Adipocyte (in vitro differentiated cells): ENCODE measurements at regions not wholly inside any gene's neighbourhood (a gene's known extent, or its start where the extent isn't known, plus 50 kb on each side); places are given as distances from the start of the nearest gene placed in this dataset.

Source experiments
- DNase-seq: peaks from one replicate; pipeline ENCODE4 v3.0.0-alpha.2; 2015; ENCODE audit warnings: low read depth
- H3K27me3 ChIP-seq: replicated peaks from 2 replicates; pipeline ENCODE4 v1.7.0; 2013; ENCODE audit warnings: mild to moderate bottlenecking, low read length, moderate library complexity; ENCODE audit not compliant: control insufficient read depth, insufficient read depth
- H3K36me3 ChIP-seq: 2 replicates; pipeline ENCODE4 v1.7.0; 2013; ENCODE audit warnings: low read length, mild to moderate bottlenecking, moderate library complexity; ENCODE audit not compliant: control insufficient read depth, insufficient read depth, severe bottlenecking
- H3K4me1 ChIP-seq: 2 replicates; pipeline ENCODE4 v1.7.0; 2013; ENCODE audit warnings: mild to moderate bottlenecking, low read length, moderate library complexity; ENCODE audit not compliant: control insufficient read depth, insufficient read depth
- H3K4me3 ChIP-seq: 2 replicates; pipeline ENCODE4 v1.7.0; 2013; ENCODE audit warnings: mild to moderate bottlenecking, low read length, moderate library complexity
- H3K9ac ChIP-seq: 2 replicates; pipeline ENCODE4 v1.7.0; 2013; ENCODE audit warnings: mild to moderate bottlenecking, low read length, moderate library complexity
- H3K9me3 ChIP-seq: 2 replicates; pipeline ENCODE4 v1.7.0; 2013; ENCODE audit warnings: mild to moderate bottlenecking, low read length, moderate library complexity; ENCODE audit not compliant: control insufficient read depth

DNA sequence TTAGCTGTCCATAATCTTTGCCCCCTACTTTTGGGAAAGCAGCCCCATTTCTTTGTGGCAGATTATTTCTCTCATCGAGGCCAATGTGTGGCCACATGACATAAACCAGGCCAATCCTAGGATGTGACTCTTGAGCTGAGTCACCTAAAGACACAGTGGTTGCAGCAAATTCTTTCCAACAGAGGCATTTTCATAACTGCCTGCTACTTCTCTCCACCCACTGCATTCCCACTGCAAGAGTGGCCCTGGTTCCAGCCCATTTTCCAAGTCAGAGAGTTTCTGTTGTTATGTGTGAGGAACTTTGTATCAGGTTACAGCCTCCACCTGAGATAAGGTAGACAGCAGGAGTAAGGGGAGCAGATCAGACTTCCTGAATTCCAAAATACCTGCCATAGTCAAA lies 195.2 kb downstream of the RGS9 start:
- no peak overlapping the region for H3K4me3 ChIP-seq
- peaks cover 13% of the 10 kb centered on the region for H3K27me3 ChIP-seq
- peaks cover 6% of the 10 kb centered on the region for H3K4me1 ChIP-seq
- no peaks in the 10 kb centered on the region for H3K36me3 ChIP-seq
- DNase-seq: peak; percentile 49
- peaks cover 5% of the 10 kb centered on the region for H3K9me3 ChIP-seq
- H3K9ac ChIP-seq: no peak overlapping the region

DNA sequence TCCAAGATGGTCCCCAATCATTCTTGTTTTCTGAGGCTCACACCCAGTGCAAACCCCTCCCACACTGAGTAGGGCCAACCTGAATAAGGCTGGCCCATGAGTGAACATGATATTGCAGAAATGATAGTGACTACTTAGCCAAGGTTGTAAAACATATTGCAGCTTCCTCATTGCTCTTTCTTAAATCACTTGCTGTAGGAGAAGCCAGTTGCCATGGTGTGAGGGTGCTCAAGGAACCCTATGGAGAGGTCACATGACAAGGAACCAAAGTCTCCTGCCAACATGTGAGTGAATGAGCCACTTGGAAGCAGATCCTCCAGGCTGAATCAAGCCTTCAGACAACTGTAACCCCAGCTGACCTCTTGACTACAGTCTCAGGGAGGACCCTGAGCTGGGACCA lies 191.4 kb downstream of the RGS9 start:
- Histone ChIP-seq H3K4me3 (no peak overlapping the region), H3K4me1 (peaks cover 22% of the 10 kb centered on the region), H3K36me3 (no peaks in the 10 kb centered on the region), H3K27me3 (peaks cover 13% of the 10 kb centered on the region), H3K9me3 (peaks cover 5% of the 10 kb centered on the region), H3K9ac (no peak overlapping the region)
- DNase-seq: no peak

DNA sequence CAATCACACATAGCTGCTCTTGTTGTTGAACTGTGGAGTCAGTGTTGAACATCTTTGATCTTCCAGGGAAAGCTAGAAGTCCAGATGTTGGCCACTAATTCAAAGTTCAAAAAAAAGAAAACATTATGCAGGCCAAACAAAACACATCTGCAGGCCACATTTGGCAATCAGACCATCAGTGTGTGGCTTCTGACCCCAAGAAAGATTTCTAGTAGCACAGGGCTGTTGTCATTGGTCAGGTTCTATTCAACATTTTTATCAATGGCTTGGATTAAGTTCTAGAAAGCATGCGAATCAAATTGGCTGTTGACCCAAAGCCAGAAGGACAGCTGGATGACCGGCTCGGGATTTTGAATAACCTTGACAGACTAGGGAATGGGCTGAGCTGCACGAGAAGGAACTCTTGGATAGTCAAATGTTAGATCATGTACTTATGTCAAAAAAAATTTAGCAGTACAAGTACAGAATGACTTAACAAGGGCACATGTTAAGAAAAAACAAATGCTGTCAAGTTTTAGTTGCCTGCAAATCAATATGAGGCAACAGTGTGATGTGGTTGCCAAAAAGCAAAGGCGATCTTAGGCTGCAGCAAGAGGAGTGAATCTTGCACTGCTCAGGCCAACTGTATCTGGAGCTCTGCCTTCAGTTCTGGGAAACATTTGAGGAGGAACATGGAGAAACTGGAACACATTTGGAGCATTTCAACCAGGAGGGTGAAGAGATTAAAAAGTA lies 187.6 kb downstream of the RGS9 start:
- Histone ChIP-seq H3K36me3 (no peaks in the 10 kb centered on the region), H3K9ac (no peak overlapping the region), H3K4me1 (peaks cover 15% of the 10 kb centered on the region), H3K27me3 (peaks cover 19% of the 10 kb centered on the region), H3K4me3 (no peak overlapping the region), H3K9me3 (peaks cover 5% of the 10 kb centered on the region)
- DNase-seq: peak; percentile 62

DNA sequence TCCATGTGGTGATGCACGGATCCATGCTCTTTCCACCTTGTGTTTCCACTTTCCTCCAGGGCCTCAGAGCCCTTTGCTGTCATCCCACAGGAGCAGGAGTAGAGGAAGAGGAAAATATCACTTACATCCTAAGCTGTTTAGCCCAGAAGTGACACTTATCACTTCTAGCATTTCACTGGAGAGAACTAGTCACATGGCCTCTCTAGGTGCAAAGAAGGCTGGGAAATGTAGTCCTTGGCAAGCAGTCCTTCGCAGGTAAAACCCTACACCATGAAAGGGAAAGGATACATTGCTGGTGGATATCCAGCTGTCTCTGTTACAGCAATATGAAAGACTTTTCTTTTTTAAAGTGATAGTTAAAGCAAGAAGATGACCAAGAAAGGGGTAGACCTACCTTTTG lies 185.9 kb downstream of the RGS9 start:
- Histone ChIP-seq H3K36me3 (no peaks in the 10 kb centered on the region), H3K4me3 (no peak overlapping the region), H3K4me1 (peaks cover 15% of the 10 kb centered on the region), H3K9me3 (no peaks in the 10 kb centered on the region), H3K9ac (no peak overlapping the region), H3K27me3 (peaks cover 19% of the 10 kb centered on the region)
- no peak for DNase-seq

DNA sequence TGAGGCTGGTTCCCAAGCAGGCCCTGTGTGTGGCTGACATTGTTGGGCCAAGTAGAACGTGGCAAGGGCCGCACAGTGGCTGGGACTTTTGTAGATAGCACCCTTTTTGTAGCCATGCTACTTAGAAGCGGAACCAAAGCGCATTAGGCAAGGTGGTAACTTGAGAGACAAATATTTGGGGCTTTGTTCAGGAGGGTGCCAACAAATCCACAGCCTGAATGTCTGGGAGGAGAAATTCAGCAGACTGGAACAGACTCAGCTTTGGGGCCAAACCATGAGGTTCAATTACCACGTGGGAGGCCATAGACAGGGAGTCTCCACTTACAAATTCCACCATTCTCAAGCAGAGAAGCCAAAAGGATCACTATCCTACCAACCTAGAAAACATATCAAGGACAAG lies 183.7 kb downstream of the RGS9 start:
- no peaks in the 10 kb centered on the region for H3K9me3 ChIP-seq
- H3K9ac ChIP-seq: no peak overlapping the region
- no peaks in the 10 kb centered on the region for H3K36me3 ChIP-seq
- no peak overlapping the region for H3K4me3 ChIP-seq
- peaks cover 15% of the 10 kb centered on the region for H3K4me1 ChIP-seq
- DNase-seq: no peak
- peaks cover 28% of the 10 kb centered on the region for H3K27me3 ChIP-seq

DNA sequence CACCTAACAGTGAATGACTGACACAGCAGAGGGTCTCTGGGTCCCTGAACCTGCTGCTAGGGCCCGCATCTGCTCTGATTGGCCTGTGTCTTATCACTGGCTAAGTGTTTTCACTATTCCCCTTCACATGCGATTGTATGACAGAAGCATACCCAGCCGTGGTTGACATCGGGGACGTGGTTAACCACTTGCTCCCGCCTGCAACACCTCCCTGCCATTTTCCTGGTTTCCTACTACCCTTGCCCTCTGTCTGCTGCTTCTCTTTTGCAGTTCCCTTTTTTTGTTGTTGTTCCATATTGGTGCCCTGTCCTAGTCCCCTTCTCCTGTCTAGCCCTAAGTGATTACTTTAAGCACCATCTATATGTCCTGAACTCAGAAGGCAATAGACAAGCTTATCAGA lies 177.0 kb downstream of the RGS9 start:
- no peak overlapping the region for H3K4me3 ChIP-seq
- H3K9ac ChIP-seq: no peak overlapping the region
- H3K9me3 ChIP-seq: no peaks in the 10 kb centered on the region
- peaks cover 51% of the 10 kb centered on the region for H3K27me3 ChIP-seq
- no peaks in the 10 kb centered on the region for H3K4me1 ChIP-seq
- no peak for DNase-seq
- H3K36me3 ChIP-seq: no peaks in the 10 kb centered on the region

DNA sequence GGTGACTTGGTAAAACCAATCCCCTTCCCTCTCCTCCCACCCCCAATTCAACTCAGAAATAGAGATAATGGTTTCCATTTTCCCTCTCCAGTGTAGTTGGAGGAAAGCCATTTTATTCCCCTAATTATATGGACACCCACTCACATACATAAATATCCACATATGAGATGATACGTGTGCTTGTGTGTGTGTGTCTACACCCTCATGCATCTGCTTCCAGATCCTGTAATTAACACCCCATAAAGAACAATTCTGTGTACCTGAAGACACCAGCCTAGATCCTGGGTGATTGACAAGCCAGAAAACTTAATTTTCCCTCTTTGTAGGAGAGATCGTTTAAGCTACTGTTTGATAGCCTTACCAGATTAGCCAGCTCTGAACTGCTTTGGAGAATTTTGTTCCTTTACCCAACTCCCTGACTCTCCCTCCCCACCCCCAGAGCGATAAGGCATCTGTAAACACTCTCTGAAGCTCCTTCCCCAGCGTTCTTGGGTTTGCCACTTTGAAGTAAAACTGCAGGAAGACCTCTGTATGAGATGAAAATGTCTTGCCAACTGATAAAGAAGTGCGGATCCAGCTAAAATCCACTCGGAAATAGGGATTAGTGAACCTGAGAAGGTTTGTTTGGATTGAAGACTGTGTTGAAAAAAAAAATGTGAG lies 175.7 kb downstream of the RGS9 start:
- no peak for DNase-seq
- Histone ChIP-seq H3K27me3 (peaks cover 56% of the 10 kb centered on the region), H3K4me3 (no peak overlapping the region), H3K9ac (no peak overlapping the region), H3K4me1 (no peaks in the 10 kb centered on the region), H3K9me3 (no peaks in the 10 kb centered on the region), H3K36me3 (no peaks in the 10 kb centered on the region)

DNA sequence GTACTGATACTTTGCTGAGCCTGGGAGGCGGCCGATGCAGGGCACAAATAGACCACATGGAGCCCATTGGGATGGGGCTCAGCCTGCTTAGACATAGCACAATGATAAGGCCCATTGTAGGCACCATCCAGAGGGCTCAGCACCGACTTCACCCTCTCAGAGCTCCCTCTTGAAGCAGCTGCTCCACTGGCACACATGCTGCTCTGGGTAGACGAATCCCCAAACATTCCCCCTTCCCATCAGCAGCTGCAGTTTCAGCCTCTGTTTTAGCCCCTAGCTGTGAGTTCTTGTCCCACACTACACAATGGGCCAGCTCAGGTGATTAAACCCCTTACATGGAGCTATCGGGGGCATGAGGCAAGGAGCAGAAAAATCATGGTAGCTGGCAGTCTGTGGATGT lies 174.1 kb downstream of the RGS9 start:
- Histone ChIP-seq H3K9me3 (peaks cover 3% of the 10 kb centered on the region), H3K27me3 (peaks cover 61% of the 10 kb centered on the region), H3K36me3 (no peaks in the 10 kb centered on the region), H3K9ac (no peak overlapping the region), H3K4me3 (no peak overlapping the region), H3K4me1 (no peaks in the 10 kb centered on the region)
- no peak for DNase-seq

DNA sequence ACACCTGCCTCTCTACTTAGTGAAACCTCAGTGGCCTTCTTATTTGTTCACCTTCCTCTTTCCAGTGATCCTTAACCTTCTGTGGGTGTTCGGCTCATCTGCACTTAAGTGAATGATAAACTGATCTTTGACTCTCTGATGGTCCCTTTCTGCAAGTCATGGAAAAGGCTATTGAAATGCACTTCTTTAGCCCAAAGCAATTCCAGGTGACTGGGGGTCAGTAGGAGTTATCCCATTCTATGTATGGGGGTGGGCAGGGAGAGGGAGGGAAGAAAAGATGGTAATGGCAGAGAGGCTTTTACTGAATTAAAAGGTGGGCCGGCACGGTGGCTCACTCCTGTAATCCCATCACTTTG lies 170.8 kb downstream of the RGS9 start:
- H3K4me1 ChIP-seq: no peaks in the 10 kb centered on the region

DNA sequence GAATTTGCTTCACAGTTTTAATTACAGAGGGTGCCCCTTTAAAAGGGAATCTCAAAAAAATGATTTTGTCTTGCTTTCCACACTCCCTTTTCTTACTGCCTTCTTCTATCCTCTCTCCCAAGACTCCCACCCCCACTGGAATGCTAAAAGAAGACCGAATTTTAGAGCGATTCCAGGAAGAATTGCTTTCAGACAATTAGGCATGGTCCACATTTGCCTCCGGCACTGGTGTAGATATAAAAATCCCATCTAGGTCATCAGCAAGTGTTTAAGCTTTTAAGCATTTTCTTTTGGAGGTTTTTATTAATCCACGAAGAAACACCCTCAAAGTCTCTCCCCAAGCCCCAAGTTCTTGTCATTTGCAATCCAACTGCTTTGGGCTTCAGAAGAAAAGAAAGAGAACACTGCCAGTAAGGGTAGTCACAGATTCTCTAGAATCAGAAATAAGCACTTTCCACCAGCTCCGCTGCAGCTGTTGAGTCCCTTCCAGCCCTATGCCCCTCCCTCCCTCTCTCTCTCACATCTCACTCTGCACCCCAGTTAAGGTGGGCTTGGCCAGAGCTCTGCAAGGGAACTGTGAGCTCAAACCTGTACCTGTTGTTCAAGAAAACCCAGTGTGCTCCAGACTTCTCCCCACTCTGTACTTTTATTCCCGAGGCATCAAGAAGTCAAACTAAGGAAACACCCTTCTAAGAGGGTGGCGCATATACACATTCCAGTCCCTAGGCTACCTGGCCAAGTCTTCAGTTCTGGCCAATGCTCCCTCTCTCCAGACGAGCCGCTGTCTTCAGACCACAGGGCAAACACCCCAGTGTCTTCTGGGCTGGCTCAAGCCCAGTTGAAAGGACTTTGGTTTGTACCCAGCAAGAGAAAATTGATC lies 170.2 kb downstream of the RGS9 start:
- no peaks in the 10 kb centered on the region for H3K36me3 ChIP-seq
- H3K4me1 ChIP-seq: no peaks in the 10 kb centered on the region
- H3K4me3 ChIP-seq: no peak overlapping the region
- DNase-seq: no peak
- peaks cover 55% of the 10 kb centered on the region for H3K27me3 ChIP-seq
- H3K9ac ChIP-seq: no peak overlapping the region
- peaks cover 18% of the 10 kb centered on the region for H3K9me3 ChIP-seq

More for the DNA sequence above, 170.8 kb downstream of the RGS9 start:
- DNase-seq: no peak
- Histone ChIP-seq H3K9ac (no peak overlapping the region), H3K27me3 (peaks cover 53% of the 10 kb centered on the region), H3K9me3 (peaks cover 18% of the 10 kb centered on the region), H3K36me3 (no peaks in the 10 kb centered on the region), H3K4me3 (no peak overlapping the region)

DNA sequence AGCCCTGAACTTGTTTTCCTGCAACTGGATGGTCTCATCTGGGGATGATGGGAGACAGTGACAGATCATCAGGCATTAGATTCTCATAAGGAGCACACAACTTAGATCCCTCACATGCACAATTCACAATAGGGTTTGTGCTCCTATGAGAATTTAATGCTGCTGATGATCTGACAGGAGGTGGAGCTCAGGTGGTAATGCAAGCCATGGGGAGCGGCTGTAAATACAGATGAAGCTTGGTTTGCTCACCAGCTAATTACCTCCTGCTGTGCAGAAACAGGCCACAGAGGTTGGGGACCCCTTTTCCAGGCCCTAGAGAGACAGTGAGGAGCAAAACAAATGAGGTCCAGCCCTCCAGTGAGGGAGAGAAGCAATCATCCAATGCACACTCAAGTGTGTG lies 168.6 kb downstream of the RGS9 start:
- H3K36me3 ChIP-seq: no peaks in the 10 kb centered on the region
- H3K9ac ChIP-seq: no peak overlapping the region
- peaks cover 18% of the 10 kb centered on the region for H3K9me3 ChIP-seq
- no peak overlapping the region for H3K4me3 ChIP-seq
- DNase-seq: no peak
- peaks cover 40% of the 10 kb centered on the region for H3K27me3 ChIP-seq
- H3K4me1 ChIP-seq: no peaks in the 10 kb centered on the region
